ENCODE measurements at regions not wholly inside any gene's neighbourhood (a gene's known extent, or its start where the extent isn't known, plus 50 kb on each side); places are given as distances from the start of the nearest gene placed in this dataset.

DNA sequence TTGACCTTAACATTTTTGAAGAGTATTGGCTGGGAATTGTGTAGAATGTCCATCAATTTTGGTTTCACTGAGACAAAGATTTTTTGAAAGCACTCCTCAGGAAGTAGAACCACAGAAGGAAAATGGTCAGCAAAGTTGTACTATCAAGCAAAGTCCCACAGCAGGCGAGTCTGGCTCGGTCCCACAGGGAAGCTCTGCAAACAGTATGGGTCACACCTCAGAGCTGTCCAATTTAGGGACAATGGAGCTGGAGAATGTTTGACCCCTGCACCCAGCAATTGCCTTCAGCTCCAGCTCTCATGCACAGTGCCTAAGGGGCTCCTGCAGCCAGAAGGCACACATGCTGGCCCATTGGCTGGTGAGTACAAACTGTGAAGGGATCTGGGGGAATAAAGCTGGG lies 147.0 kb downstream of the MAFB start (continued):
- TF ChIP-seq CTCF (IDR thresholded peaks at IDR 0.05; ENCODE audit: control extremely low read depth in 1 of 3, insufficient read depth in 1 of 3, low read depth in 1 of 3, low read length in 3 of 3): no peak
- no peak for TF ChIP-seq CBX8 (IDR thresholded peaks at IDR 0.05; ENCODE audit: borderline replicate concordance, low read depth, low read length)
- no peak for TF ChIP-seq SP2 (IDR thresholded peaks at IDR 0.05; ENCODE audit: low read length)
- TF ChIP-seq NANOG (IDR thresholded peaks at IDR 0.05; ENCODE audit: insufficient read depth, low read depth, low read length, poor library complexity, severe bottlenecking): no peak
- no peak for TF ChIP-seq EP300 (IDR thresholded peaks at IDR 0.05; ENCODE audit: borderline replicate concordance in 1 of 2, low read depth in 2 of 2, low read length in 2 of 2)
- no peak for TF ChIP-seq GTF2F1 (IDR thresholded peaks at IDR 0.05; ENCODE audit: borderline replicate concordance, low read depth, low read length)
- no peak for TF ChIP-seq EZH2 (IDR thresholded peaks at IDR 0.05; ENCODE audit: low read depth, low read length, severe bottlenecking)
